ENCODE measurements at regions not wholly inside any gene's neighbourhood (a gene's known extent, or its start where the extent isn't known, plus 50 kb on each side); places are given as distances from the start of the nearest gene placed in this dataset.

GRCh38 chr7:45992826-45993225 lies 71.8 kb upstream of the IGFBP3 start:
- H3K4me3 ChIP-seq (ENCODE audit: low read depth, low read length): no peak overlapping the region
- TF ChIP-seq, protein P1, sequence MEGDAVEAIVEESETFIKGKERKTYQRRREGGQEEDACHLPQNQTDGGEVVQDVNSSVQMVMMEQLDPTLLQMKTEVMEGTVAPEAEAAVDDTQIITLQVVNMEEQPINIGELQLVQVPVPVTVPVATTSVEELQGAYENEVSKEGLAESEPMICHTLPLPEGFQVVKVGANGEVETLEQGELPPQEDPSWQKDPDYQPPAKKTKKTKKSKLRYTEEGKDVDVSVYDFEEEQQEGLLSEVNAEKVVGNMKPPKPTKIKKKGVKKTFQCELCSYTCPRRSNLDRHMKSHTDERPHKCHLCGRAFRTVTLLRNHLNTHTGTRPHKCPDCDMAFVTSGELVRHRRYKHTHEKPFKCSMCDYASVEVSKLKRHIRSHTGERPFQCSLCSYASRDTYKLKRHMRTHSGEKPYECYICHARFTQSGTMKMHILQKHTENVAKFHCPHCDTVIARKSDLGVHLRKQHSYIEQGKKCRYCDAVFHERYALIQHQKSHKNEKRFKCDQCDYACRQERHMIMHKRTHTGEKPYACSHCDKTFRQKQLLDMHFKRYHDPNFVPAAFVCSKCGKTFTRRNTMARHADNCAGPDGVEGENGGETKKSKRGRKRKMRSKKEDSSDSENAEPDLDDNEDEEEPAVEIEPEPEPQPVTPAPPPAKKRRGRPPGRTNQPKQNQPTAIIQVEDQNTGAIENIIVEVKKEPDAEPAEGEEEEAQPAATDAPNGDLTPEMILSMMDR (IDR thresholded peaks at IDR 0.05; ENCODE audit: low read depth, low read length): no peak

DNA sequence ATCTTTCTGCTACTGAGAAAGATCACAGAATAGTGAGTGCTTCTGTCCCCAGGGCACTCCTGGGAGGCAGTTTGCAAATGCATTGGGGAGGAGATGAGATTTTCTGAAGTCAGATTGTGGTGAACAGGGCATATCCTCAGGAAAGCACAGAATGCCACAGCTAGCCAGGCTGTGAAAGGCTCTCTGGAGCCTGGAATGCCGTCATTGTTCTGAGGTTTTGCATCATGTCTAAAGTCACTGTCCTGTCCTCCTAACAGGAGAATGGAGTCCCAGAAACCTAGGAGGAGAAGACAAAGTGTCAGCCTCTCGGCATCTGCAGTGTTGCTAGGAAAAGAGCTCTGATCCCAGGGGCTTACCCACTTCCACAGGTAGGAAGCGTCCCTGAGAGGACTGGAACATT lies 69.2 kb upstream of the IGFBP3 start:
- no peak overlapping the region for H3K4me3 ChIP-seq (ENCODE audit: low read depth, low read length)
- TF ChIP-seq, protein P1 (IDR thresholded peaks at IDR 0.05; ENCODE audit: low read depth, low read length): no peak

DNA sequence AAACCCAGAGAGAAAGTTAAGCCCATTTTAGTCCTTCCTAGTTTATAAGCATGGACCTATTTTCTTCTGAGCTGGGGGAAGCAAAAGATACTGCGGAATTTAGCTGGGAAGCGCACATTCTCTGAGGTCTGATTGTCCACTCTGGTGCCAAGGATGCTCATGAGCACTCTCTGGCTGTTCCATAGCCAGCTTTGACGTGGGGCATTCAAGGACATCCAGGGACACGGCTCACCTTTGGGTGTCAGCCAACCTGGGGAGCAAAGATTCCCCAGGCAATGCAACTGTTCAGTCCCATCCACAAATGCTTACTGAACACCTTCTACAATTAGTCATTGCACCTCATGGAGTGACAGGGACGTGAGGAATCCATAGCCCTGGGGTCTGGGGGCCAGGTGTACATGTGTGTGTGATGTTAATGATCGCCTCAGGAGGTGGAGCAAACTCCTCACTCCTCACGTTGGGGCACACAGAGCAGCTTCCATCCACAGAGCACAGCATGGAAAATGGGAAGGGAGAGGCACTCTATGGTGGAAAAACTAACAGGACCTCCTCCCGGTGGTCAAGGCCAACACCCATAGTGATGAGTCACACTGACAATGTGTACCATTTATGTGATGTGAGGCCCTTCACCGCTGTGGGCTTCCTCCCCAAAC lies 67.5 kb upstream of the IGFBP3 start:
- TF ChIP-seq, protein P1 (IDR thresholded peaks at IDR 0.05; ENCODE audit: low read depth, low read length): no peak
- H3K4me3 ChIP-seq (ENCODE audit: low read depth, low read length): no peak overlapping the region

DNA sequence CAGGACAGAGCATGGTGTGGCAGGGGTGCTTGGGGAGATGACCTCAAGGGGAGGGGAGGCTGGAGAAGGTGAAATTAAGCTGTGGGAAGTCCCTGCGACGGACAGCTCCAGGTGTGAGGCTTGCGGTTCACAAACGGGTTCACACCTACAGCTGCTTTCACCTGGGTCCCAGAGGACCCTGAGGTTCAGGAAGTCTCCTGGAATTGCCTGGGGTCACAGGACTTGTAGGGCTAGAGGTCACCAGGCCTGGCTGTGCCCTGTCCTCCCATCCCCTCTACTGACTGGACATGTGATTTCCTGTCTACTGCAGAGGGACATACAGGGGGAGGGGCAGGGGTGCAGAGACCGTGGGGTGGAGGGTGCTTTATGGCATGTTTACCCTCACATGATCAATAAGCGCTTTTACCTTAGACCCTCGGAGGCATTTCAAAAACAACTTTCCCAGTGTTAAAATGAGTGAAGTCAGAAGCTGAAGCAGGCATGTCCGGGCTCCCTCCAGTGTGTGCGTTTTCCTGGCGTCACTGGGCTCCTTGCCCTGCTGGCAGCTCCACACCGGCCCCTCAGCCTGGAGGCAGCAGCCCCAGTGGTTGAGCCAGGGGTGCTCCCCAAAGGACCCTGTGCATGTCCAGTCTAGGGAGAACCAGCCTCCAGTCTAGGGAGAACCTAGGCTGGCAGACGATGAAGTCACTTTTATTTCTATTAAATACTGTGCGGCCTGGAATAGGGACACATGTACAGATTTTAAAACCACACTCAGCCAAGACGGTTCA lies 66.6 kb upstream of the IGFBP3 start:
- H3K4me3 ChIP-seq (ENCODE audit: low read depth, low read length): no peak overlapping the region
- TF ChIP-seq, protein P1 (IDR thresholded peaks at IDR 0.05; ENCODE audit: low read depth, low read length): no peak

- TF ChIP-seq, protein P1 (IDR thresholded peaks at IDR 0.05; ENCODE audit: low read depth, low read length): no peak
These were observed 65.6 kb upstream of the IGFBP3 start for GRCh38 chr7:45986355-45987298.

GRCh38 chr7:45985902-45986301 lies 64.8 kb upstream of the IGFBP3 start:
- H3K4me3 ChIP-seq (ENCODE audit: low read depth, low read length): no peak overlapping the region
- TF ChIP-seq, protein P1 (IDR thresholded peaks at IDR 0.05; ENCODE audit: low read depth, low read length): no peak

More at GRCh38 chr7:45986355-45987298, 65.6 kb upstream of the IGFBP3 start:
- H3K4me3 ChIP-seq (ENCODE audit: low read depth, low read length): no peak overlapping the region

All from WI38 (cell line).